Fibroblast of lung (primary cell): ENCODE measurements at regions not wholly inside any gene's neighbourhood (a gene's known extent, or its start where the extent isn't known, plus 50 kb on each side); places are given as distances from the start of the nearest gene placed in this dataset.

Experiments used
- DNase-seq, 2 donors: peaks; one replicate each; pipeline versions ENCODE4 v3.0.0 to v3.0.0-alpha.2; 2010; ENCODE audit warnings: low read depth in 2 of 2
- H2AFZ ChIP-seq: 2 replicates; pipeline ENCODE4 v1.5.1; 2012; ENCODE audit warnings: low read length, control low read depth, inconsistent platforms
- H3K27ac ChIP-seq: 2 replicates; pipeline ENCODE4 v1.5.1; 2011; ENCODE audit warnings: low read length, control low read depth; ENCODE audit not compliant: insufficient read depth
- H3K27me3 ChIP-seq: 2 replicates; pipeline ENCODE4 v1.5.1; 2011; ENCODE audit warnings: mild to moderate bottlenecking, low read length; ENCODE audit not compliant: control insufficient read depth, insufficient read depth
- H3K36me3 ChIP-seq: 2 replicates; pipeline ENCODE4 v1.5.1; 2011; ENCODE audit warnings: low read length; ENCODE audit not compliant: control insufficient read depth, insufficient read depth
- H3K4me1 ChIP-seq: 2 replicates; pipeline ENCODE4 v1.5.1; 2011; ENCODE audit warnings: low read length; ENCODE audit not compliant: control insufficient read depth, insufficient read depth; ENCODE audit errors: extremely low read depth
- H3K4me2 ChIP-seq: 2 replicates; pipeline ENCODE4 v1.5.1; 2011; ENCODE audit warnings: low read length, control low read depth; ENCODE audit not compliant: insufficient read depth; ENCODE audit errors: extremely low read depth
- H3K4me3 ChIP-seq, 4 experiments: fragments of 200-600 bp in 1 of 4; sonication (generic) in 1 of 4; replicated peaks in 1 of 4; 2 replicates each; pipeline ENCODE4 v1.5.1; 2011 to 2016; ENCODE audit warnings: low read length in 4 of 4, low read depth in 3 of 4, mild to moderate bottlenecking in 3 of 4, control low read depth in 2 of 4, inconsistent platforms in 1 of 4, mixed read lengths in 1 of 4; ENCODE audit not compliant: insufficient read depth in 1 of 4; ENCODE audit errors: control extremely low read depth in 1 of 4
- H3K79me2 ChIP-seq: 2 replicates; pipeline ENCODE4 v1.5.1; 2012; ENCODE audit warnings: mild to moderate bottlenecking, low read length, inconsistent platforms; ENCODE audit not compliant: control insufficient read depth, insufficient read depth
- H3K9ac ChIP-seq: 2 replicates; pipeline ENCODE4 v1.5.1; 2011; ENCODE audit warnings: mild to moderate bottlenecking, low read length, control low read depth; ENCODE audit not compliant: insufficient read depth
- H3K9me3 ChIP-seq: 2 replicates; pipeline ENCODE4 v1.5.1; 2012; ENCODE audit warnings: low read depth, low read length; ENCODE audit not compliant: control insufficient read depth, insufficient read depth
- H4K20me1 ChIP-seq: 2 replicates; pipeline ENCODE4 v1.5.1; 2011; ENCODE audit warnings: low read length; ENCODE audit not compliant: control insufficient read depth, insufficient read depth; ENCODE audit errors: extremely low read depth
- CTCF ChIP-seq, 2 donors: IDR thresholded peaks in 1 of 2; conservative IDR thresholded peaks in 1 of 2; 1 replicate in 1 of 2; 2 replicates in 1 of 2; pipeline ENCODE4 v1.5.1; 2011 to 2012; ENCODE audit warnings: low read length in 2 of 2, control low read depth in 1 of 2, inconsistent platforms in 1 of 2, low read depth in 1 of 2, mild to moderate bottlenecking in 1 of 2
- EZH2 ChIP-seq: IDR thresholded peaks from 2 replicates; pipeline ENCODE4 v1.5.1; 2012; ENCODE audit warnings: low read length, control low read depth, mild to moderate bottlenecking; ENCODE audit errors: missing control alignments

GRCh38 chr1:193753038-193753756 is 566.8 kb upstream of the B3GALT2 start:
- H3K4me3 ChIP-seq = no peak overlapping the region
- H2AFZ ChIP-seq = no peak overlapping the region
- no peaks in the 10 kb centered on the region for H4K20me1 ChIP-seq
- no peak overlapping the region for H3K27ac ChIP-seq
- H3K4me1 ChIP-seq = no peaks in the 10 kb centered on the region
- no peak for DNase-seq
- TF ChIP-seq EZH2 (no peak), CTCF (conservative IDR thresholded peaks at IDR 0.05 in 1 of 2, IDR thresholded peaks at IDR 0.05 in 1 of 2; ENCODE audit: low read depth in 1 of 2, low read length in 2 of 2) (no peak)
- no peaks in the 10 kb centered on the region for H3K27me3 ChIP-seq
- no peaks in the 10 kb centered on the region for H3K9me3 ChIP-seq
- no peaks in the 10 kb centered on the region for H3K36me3 ChIP-seq
- H3K79me2 ChIP-seq = no peaks in the 10 kb centered on the region
- H3K9ac ChIP-seq = no peak overlapping the region
- H3K4me2 ChIP-seq = no peak overlapping the region

GRCh38 chr1:193749868-193750267 is 563.5 kb upstream of the B3GALT2 start:
- H3K4me1 ChIP-seq = no peaks in the 10 kb centered on the region
- no peak overlapping the region for H3K4me3 ChIP-seq
- TF ChIP-seq EZH2 (no peak), CTCF (conservative IDR thresholded peaks at IDR 0.05 in 1 of 2, IDR thresholded peaks at IDR 0.05 in 1 of 2; ENCODE audit: low read depth in 1 of 2, low read length in 2 of 2) (no peak)
- H3K36me3 ChIP-seq = no peaks in the 10 kb centered on the region
- no peaks in the 10 kb centered on the region for H3K27me3 ChIP-seq
- no peak overlapping the region for H3K4me2 ChIP-seq
- no peak overlapping the region for H2AFZ ChIP-seq
- no peaks in the 10 kb centered on the region for H3K79me2 ChIP-seq
- no peaks in the 10 kb centered on the region for H3K9me3 ChIP-seq
- H4K20me1 ChIP-seq = no peaks in the 10 kb centered on the region
- H3K9ac ChIP-seq = no peak overlapping the region
- no peak overlapping the region for H3K27ac ChIP-seq
- DNase-seq = no peak

- no peaks in the 10 kb centered on the region for H3K27me3 ChIP-seq
- DNase-seq = peak; percentile 68 to 77
- no peak overlapping the region for H3K27ac ChIP-seq
- no peaks in the 10 kb centered on the region for H3K4me1 ChIP-seq
- H3K4me2 ChIP-seq = no peak overlapping the region
- no peak for TF ChIP-seq EZH2
- no peak for TF ChIP-seq CTCF (conservative IDR thresholded peaks at IDR 0.05 in 1 of 2, IDR thresholded peaks at IDR 0.05 in 1 of 2; ENCODE audit: low read depth in 1 of 2, low read length in 2 of 2)
- no peak overlapping the region for H3K4me3 ChIP-seq
- no peaks in the 10 kb centered on the region for H3K9me3 ChIP-seq
- no peaks in the 10 kb centered on the region for H3K79me2 ChIP-seq
- no peaks in the 10 kb centered on the region for H4K20me1 ChIP-seq
- H3K9ac ChIP-seq = no peak overlapping the region
- H2AFZ ChIP-seq = no peak overlapping the region
- no peaks in the 10 kb centered on the region for H3K36me3 ChIP-seq
Measured at GRCh38 chr1:193747579-193747978, 561.2 kb upstream of the B3GALT2 start.
